ENCODE measurements at regions not wholly inside any gene's neighbourhood (a gene's known extent, or its start where the extent isn't known, plus 50 kb on each side); places are given as distances from the start of the nearest gene placed in this dataset.
"Not testable (repeated sequence)": the region's sequence is repeated elsewhere in the genome, so short reads cannot be mapped to it uniquely, and the experiment has no call there.

GRCh38 chr13:23967792-23968191 lies 70.5 kb upstream of the C1QTNF9B start:
- H3K36me3 ChIP-seq (ENCODE audit: insufficient read depth, low read length); H4K20me1 ChIP-seq (ENCODE audit: insufficient read depth, low read depth, low read length); H2AFZ ChIP-seq (ENCODE audit: low read length); H3K27me3 ChIP-seq (ENCODE audit: low read length); H3K79me2 ChIP-seq (ENCODE audit: low read length); DNase-seq; H3K9me2 ChIP-seq (replicated peaks; ENCODE audit: insufficient read depth, low read length); H3K4me3 ChIP-seq (ENCODE audit: low read length); H3K9me3 ChIP-seq (ENCODE audit: low read length); H3K4me2 ChIP-seq (ENCODE audit: low read depth, low read length, poor library complexity, severe bottlenecking); H3K9ac ChIP-seq (ENCODE audit: low read length); H3K27ac ChIP-seq (ENCODE audit: low read length); H3K4me1 ChIP-seq (ENCODE audit: low read length): not testable (repeated sequence)

DNA sequence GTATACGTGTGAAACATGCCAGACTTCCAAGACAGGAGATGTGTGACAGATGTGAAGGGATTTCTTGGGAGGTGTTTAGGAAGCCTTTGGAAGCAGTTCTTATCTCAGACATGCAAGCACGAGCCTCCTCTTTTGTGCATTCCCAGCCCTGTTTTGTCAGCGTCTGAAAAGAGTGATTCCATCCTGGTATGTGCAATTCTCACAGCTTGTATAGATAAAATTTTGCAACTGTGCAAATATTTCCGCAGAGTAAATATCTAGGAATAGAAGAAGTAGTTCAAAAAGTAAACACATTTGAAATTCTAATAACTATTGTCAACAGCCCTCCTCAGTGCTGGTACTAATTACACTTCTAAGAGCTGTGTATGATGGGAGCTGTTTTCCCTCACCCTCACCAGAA lies 72.3 kb upstream of the C1QTNF9B start:
- Histone ChIP-seq H3K4me1 (ENCODE audit: low read length) (no peaks in the 10 kb centered on the region), H3K36me3 (ENCODE audit: insufficient read depth, low read length) (no peaks in the 10 kb centered on the region), H3K9me2 (replicated peaks; ENCODE audit: insufficient read depth, low read length) (no peaks in the 10 kb centered on the region), H3K27me3 (ENCODE audit: low read length) (no peaks in the 10 kb centered on the region), H4K20me1 (ENCODE audit: insufficient read depth, low read depth, low read length) (no peaks in the 10 kb centered on the region), H3K27ac (ENCODE audit: low read length) (no peak overlapping the region), H3K79me2 (ENCODE audit: low read length) (no peaks in the 10 kb centered on the region), H3K9me3 (ENCODE audit: low read length) (no peaks in the 10 kb centered on the region), H3K4me3 (ENCODE audit: low read length) (no peak overlapping the region), H3K9ac (ENCODE audit: low read length) (no peak overlapping the region), H2AFZ (ENCODE audit: low read length) (no peak overlapping the region), H3K4me2 (ENCODE audit: low read depth, low read length, poor library complexity, severe bottlenecking) (no peak overlapping the region)
- DNase-seq, result no peak

GRCh38 chr13:23979361-23980159 lies 82.3 kb upstream of the C1QTNF9B start:
- Histone ChIP-seq H3K4me3 (ENCODE audit: low read length) (no peak overlapping the region), H3K4me2 (ENCODE audit: low read depth, low read length, poor library complexity, severe bottlenecking) (no peak overlapping the region), H3K27ac (ENCODE audit: low read length) (no peak overlapping the region)

DNA sequence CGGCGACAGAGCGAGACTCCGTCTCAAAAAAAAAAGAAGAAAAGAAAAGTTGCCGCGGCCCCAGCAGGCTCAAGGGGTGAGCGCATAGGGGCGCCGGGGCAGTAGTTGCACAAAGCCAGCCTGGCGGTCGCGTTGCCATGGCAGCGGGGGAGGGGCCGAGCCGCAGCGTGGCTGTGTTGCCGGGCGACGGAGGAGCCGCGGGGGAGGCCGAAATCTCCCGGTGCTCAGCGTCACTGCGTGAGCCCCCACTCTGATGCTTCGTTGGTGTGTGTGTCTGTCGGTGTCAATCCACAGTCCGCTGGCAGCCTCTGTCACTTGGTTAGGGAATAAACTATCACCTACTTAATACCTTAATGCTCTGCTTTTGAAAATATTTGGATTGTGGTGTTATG lies 82.9 kb upstream of the C1QTNF9B start:
- H3K27ac ChIP-seq (ENCODE audit: low read length), result no peak overlapping the region
- H3K9me3 ChIP-seq (ENCODE audit: low read length), result no peaks in the 10 kb centered on the region
- H3K4me2 ChIP-seq (ENCODE audit: low read depth, low read length, poor library complexity, severe bottlenecking), result no peak overlapping the region
- H2AFZ ChIP-seq (ENCODE audit: low read length), result no peak overlapping the region
- no peak overlapping the region for H3K4me3 ChIP-seq (ENCODE audit: low read length)
- no peaks in the 10 kb centered on the region for H3K9me2 ChIP-seq (replicated peaks; ENCODE audit: insufficient read depth, low read length)
- DNase-seq, result no peak
- H3K36me3 ChIP-seq (ENCODE audit: insufficient read depth, low read length), result no peaks in the 10 kb centered on the region
- H3K9ac ChIP-seq (ENCODE audit: low read length), result no peak overlapping the region
- no peaks in the 10 kb centered on the region for H3K27me3 ChIP-seq (ENCODE audit: low read length)
- no peaks in the 10 kb centered on the region for H3K4me1 ChIP-seq (ENCODE audit: low read length)
- H3K79me2 ChIP-seq (ENCODE audit: low read length), result no peaks in the 10 kb centered on the region
- no peaks in the 10 kb centered on the region for H4K20me1 ChIP-seq (ENCODE audit: insufficient read depth, low read depth, low read length)

More at GRCh38 chr13:23979361-23980159, 82.3 kb upstream of the C1QTNF9B start:
- Histone ChIP-seq H3K4me1 (ENCODE audit: low read length) (no peaks in the 10 kb centered on the region), H3K9me3 (ENCODE audit: low read length) (no peaks in the 10 kb centered on the region), H3K79me2 (ENCODE audit: low read length) (no peaks in the 10 kb centered on the region), H3K9me2 (replicated peaks; ENCODE audit: insufficient read depth, low read length) (no peaks in the 10 kb centered on the region), H3K9ac (ENCODE audit: low read length) (no peak overlapping the region), H3K36me3 (ENCODE audit: insufficient read depth, low read length) (no peaks in the 10 kb centered on the region), H3K27me3 (ENCODE audit: low read length) (no peaks in the 10 kb centered on the region), H2AFZ (ENCODE audit: low read length) (no peak overlapping the region), H4K20me1 (ENCODE audit: insufficient read depth, low read depth, low read length) (no peaks in the 10 kb centered on the region)
- no peak for DNase-seq

- H3K9ac ChIP-seq (ENCODE audit: low read length), result no peak overlapping the region
- H3K4me1 ChIP-seq (ENCODE audit: low read length), result no peaks in the 10 kb centered on the region
- H3K4me2 ChIP-seq (ENCODE audit: low read depth, low read length, poor library complexity, severe bottlenecking), result no peak overlapping the region
- H4K20me1 ChIP-seq (ENCODE audit: insufficient read depth, low read depth, low read length), result no peaks in the 10 kb centered on the region
- H3K27ac ChIP-seq (ENCODE audit: low read length), result no peak overlapping the region
- no peaks in the 10 kb centered on the region for H3K9me3 ChIP-seq (ENCODE audit: low read length)
- no peaks in the 10 kb centered on the region for H3K79me2 ChIP-seq (ENCODE audit: low read length)
- no peak overlapping the region for H2AFZ ChIP-seq (ENCODE audit: low read length)
- DNase-seq, result no peak
- no peaks in the 10 kb centered on the region for H3K36me3 ChIP-seq (ENCODE audit: insufficient read depth, low read length)
- H3K27me3 ChIP-seq (ENCODE audit: low read length), result no peaks in the 10 kb centered on the region
- no peaks in the 10 kb centered on the region for H3K9me2 ChIP-seq (replicated peaks; ENCODE audit: insufficient read depth, low read length)
- no peak overlapping the region for H3K4me3 ChIP-seq (ENCODE audit: low read length)
Measured at GRCh38 chr13:23983671-23984070, 86.4 kb upstream of the C1QTNF9B start.

DNA sequence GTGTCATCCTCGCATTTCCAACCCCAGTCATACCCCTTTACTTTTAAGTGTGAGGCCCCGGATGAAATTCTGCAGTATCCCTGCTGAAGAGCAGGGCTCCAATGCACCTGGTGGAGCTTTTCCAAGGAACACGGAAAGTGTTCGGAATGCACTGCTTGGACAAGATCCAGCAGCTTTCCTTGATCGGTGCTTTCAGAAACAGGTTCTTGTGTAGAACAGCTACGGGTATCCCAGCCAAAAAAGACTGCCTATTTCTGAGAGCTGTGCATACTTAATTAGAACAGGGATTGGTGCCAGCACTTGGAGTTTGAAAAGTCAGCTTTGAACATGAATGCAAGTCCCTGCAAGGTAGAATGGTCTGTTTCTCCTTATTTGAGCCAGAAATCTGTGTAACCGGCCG lies 87.2 kb upstream of the C1QTNF9B start:
- no peaks in the 10 kb centered on the region for H3K27me3 ChIP-seq (ENCODE audit: low read length)
- no peaks in the 10 kb centered on the region for H3K4me1 ChIP-seq (ENCODE audit: low read length)
- H4K20me1 ChIP-seq (ENCODE audit: insufficient read depth, low read depth, low read length), result no peaks in the 10 kb centered on the region
- H3K36me3 ChIP-seq (ENCODE audit: insufficient read depth, low read length), result no peaks in the 10 kb centered on the region
- H3K9me2 ChIP-seq (replicated peaks; ENCODE audit: insufficient read depth, low read length), result no peaks in the 10 kb centered on the region
- no peak overlapping the region for H3K4me2 ChIP-seq (ENCODE audit: low read depth, low read length, poor library complexity, severe bottlenecking)
- no peak for DNase-seq
- H3K9ac ChIP-seq (ENCODE audit: low read length), result no peak overlapping the region
- no peaks in the 10 kb centered on the region for H3K79me2 ChIP-seq (ENCODE audit: low read length)
- no peak overlapping the region for H3K4me3 ChIP-seq (ENCODE audit: low read length)
- H3K9me3 ChIP-seq (ENCODE audit: low read length), result no peaks in the 10 kb centered on the region
- H2AFZ ChIP-seq (ENCODE audit: low read length), result no peak overlapping the region
- no peak overlapping the region for H3K27ac ChIP-seq (ENCODE audit: low read length)

DNA sequence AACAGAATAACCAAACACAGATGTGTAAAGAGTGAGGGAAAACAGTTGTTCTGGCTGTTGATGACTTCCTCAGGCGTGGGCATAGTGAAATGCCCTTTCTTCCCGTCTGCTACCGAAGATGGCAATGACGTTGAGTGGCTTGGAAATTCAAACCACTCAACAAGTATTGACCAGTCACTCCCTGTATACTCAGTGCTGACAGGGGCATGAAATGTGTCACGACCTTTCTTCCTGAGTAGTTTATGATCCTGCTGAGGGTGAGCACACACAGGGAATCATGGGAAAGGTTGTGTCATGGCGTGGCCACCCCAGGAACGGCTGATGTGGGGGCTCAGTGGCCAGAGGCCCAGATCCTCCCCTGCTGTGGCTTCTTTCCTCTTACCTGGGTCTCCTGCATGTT lies 87.8 kb upstream of the C1QTNF9B start:
- Histone ChIP-seq H3K9me2 (replicated peaks; ENCODE audit: insufficient read depth, low read length) (no peaks in the 10 kb centered on the region), H3K27me3 (ENCODE audit: low read length) (no peaks in the 10 kb centered on the region), H3K4me2 (ENCODE audit: low read depth, low read length, poor library complexity, severe bottlenecking) (no peak overlapping the region), H3K4me1 (ENCODE audit: low read length) (no peaks in the 10 kb centered on the region), H3K9me3 (ENCODE audit: low read length) (no peaks in the 10 kb centered on the region), H4K20me1 (ENCODE audit: insufficient read depth, low read depth, low read length) (no peaks in the 10 kb centered on the region), H3K27ac (ENCODE audit: low read length) (no peak overlapping the region), H3K36me3 (ENCODE audit: insufficient read depth, low read length) (no peaks in the 10 kb centered on the region), H3K79me2 (ENCODE audit: low read length) (no peaks in the 10 kb centered on the region), H2AFZ (ENCODE audit: low read length) (no peak overlapping the region), H3K9ac (ENCODE audit: low read length) (no peak overlapping the region), H3K4me3 (ENCODE audit: low read length) (no peak overlapping the region)
- DNase-seq, result no peak

GRCh38 chr13:23985839-23986238 lies 88.5 kb upstream of the C1QTNF9B start:
- Histone ChIP-seq H3K9ac (ENCODE audit: low read length) (no peak overlapping the region), H3K4me3 (ENCODE audit: low read length) (no peak overlapping the region), H3K27ac (ENCODE audit: low read length) (no peak overlapping the region), H4K20me1 (ENCODE audit: insufficient read depth, low read depth, low read length) (no peaks in the 10 kb centered on the region), H3K79me2 (ENCODE audit: low read length) (no peaks in the 10 kb centered on the region), H3K27me3 (ENCODE audit: low read length) (no peaks in the 10 kb centered on the region), H3K9me3 (ENCODE audit: low read length) (no peaks in the 10 kb centered on the region), H3K4me1 (ENCODE audit: low read length) (no peaks in the 10 kb centered on the region), H2AFZ (ENCODE audit: low read length) (no peak overlapping the region), H3K9me2 (replicated peaks; ENCODE audit: insufficient read depth, low read length) (no peaks in the 10 kb centered on the region), H3K4me2 (ENCODE audit: low read depth, low read length, poor library complexity, severe bottlenecking) (no peak overlapping the region), H3K36me3 (ENCODE audit: insufficient read depth, low read length) (no peaks in the 10 kb centered on the region)
- DNase-seq, result no peak
